ENCODE measurements at regions not wholly inside any gene's neighbourhood (a gene's known extent, or its start where the extent isn't known, plus 50 kb on each side); places are given as distances from the start of the nearest gene placed in this dataset.

DNA sequence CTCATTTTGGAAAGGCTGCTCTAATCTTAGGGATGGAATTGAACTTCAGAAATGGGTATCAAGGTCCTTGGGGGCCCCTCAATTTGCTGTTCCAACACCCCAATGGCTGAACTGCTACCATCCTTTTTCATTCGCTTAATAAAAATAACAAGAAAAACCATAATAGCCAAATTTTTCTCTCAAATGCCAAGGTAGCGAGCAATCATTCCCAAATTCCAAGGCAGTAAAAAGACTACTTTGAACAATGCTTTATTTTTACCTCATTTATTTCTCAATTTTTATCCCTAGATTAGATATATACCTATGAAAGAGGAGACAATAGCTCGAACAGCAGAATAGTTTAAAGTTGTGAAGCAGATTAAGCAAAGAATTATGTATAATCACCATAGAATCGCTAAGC is 323.4 kb upstream of the SLC7A11 start:
- TF ChIP-seq GATA3 (IDR thresholded peaks at IDR 0.05; ENCODE audit: low read depth, low read length) (no peak), GATA2 (IDR thresholded peaks at IDR 0.05; ENCODE audit: low read depth, low read length) (no peak)

Measured in SH-SY5Y (cell line).